NAMALWA (cell line): ENCODE measurements at regions not wholly inside any gene's neighbourhood (a gene's known extent, or its start where the extent isn't known, plus 50 kb on each side); places are given as distances from the start of the nearest gene placed in this dataset.
A peak's percentile ranks its signal among the peaks of the same experiment; 100 is the strongest.

Experiments used
- DNase-seq: peaks from one replicate; pipeline ENCODE4 v3.0.0-alpha.2; 2015; ENCODE audit warnings: low spot score

DNA sequence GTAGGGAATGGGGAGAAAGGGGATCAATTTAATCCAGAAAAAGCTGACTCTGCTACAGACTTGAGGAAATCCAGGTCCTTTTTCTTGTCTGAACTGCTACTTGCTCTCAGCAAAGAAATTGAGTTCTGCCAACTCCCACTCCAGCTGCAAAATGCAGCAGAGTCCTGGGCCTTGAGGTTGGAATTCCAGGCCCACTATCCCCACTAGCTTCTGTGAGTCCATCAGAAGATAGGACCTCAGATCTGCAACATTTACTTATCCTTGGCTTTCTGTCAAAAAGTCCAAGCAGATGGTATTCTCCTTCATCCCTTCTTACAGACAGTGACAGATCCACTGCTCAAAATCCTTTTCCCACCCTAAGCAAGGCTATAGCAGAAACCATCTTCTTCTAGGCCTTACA is 219.2 kb downstream of the ARHGAP12 start:
- DNase-seq: no peak

DNA sequence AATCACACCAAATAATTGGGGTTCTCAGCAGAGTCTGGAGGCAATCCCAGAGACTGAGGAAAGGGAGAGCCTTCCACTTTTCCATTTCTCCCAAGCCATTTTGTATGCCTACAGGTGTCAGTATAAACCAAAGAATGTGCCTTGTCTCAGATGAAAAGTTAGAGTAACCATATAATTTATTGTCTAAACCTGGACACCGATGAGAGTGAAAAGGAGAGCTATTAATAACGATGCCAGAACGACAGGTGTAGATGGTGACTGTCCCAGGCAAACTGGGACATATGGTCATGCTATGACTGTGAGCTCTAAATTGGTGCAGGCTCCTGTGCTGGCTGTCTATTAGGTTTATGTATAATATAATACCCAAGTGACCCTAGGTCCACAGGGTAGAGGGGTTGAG is 219.6 kb downstream of the ARHGAP12 start:
- no peak for DNase-seq

DNA sequence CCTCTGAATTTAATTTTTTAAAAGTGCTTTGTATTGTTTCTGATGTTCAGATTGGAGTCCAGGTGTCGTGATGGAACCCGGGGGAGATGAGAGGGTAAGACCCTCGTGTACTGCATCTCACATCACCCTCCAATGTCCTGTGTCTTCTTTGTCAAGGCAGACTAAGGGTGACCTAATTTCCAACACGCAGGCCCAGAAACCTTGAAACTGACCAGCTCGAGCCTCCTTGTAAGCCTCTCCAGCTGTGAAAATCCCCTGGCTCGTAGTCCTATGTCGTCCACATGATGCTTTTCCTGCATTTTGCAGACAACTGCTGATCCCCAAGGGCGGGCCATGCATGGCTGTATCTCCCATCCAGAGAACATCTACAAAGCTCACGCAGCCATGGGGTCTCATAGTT is 220.2 kb downstream of the ARHGAP12 start:
- no peak for DNase-seq

DNA sequence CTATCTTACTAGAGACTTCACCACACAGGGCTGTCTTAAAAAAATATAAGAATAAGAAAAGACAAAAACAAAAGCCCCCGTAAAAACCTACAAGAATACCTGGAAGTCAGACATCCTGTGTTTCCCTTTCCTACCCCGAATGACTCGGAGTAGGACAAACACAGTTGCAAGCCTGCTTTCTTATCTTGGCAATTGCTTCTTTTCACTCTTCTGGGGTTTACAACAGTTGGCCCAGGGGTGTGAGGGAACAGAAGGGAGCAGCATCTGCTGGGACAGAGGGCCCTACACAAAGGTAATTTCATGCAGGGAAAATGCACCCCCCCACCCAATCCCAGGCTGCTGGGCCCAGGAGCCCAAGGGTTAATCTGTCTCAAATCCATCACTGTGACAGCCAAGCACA is 220.6 kb downstream of the ARHGAP12 start:
- DNase-seq: no peak

DNA sequence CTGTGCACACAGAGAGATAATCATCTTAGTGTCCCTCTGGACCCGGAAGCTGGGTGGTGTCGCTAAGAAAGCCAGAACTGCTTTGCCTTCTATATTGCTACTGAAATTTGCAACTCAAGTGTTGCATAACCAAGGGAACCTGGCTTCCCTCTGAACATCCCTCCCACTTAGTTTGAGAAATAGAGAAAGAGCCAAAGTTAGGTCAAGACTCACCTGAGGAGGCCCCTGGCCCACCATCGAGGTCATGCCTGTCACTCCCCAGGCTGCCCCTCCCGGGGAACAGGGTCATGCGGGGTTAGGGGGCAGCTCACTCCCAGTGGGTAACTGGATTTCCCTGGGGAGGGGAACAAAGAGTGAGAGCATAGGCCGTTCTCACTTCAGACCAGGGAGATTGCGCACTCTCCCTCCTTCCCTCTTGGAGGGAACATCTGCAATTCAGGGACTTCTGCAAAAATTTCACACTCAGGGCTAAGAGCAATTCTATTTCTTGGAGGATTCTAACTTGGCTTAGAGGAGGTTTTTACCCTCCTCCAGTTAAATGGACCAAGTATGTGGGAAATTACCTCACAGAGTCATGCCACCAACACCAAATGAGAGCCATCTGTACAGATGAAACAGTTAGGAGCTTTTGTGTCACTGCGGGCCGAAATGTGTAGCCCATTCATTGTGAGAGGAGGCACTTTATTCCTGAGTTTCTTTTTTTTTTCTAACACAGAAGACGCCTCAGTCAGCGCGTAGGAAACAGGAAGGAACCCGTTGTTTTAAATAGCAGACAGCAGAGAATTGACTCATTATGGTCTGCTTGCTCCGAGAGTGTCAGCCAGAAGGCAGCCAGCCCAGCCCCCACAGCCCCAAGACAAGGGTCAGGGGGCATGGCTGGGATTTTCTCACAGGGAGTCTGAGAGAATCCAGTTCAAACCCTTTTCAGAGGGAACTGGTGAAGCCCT is 221.3 kb downstream of the ARHGAP12 start:
- peak; percentile 16 for DNase-seq

DNA sequence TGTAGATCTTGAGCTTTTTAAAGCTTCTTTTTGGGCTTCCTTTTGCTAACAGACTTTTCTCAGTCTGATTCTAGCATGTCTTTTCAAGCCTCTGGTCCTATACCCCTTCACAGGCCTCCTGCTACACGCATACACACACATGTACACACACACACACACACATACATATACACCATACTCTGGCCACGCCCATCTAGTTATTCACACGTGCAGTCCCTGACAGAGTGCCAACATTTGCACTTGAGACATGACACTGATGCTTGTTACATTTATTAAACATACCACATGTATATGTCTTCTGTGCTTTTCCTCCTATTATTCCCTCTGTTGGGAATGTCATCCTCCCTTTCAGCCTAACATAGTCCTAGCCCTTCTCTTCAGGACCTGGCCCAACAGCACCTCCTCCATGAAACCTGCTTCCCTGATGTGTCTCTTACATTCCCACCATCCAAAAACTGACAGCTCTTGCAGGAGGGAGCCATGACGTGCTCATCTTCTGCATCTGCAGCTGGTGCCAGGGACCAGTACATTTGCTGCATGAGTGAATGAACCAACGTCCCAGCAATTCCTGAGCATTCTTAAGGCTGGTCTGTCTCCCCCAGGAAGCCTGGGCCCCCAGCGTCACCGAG is 222.1 kb downstream of the ARHGAP12 start:
- no peak for DNase-seq

DNA sequence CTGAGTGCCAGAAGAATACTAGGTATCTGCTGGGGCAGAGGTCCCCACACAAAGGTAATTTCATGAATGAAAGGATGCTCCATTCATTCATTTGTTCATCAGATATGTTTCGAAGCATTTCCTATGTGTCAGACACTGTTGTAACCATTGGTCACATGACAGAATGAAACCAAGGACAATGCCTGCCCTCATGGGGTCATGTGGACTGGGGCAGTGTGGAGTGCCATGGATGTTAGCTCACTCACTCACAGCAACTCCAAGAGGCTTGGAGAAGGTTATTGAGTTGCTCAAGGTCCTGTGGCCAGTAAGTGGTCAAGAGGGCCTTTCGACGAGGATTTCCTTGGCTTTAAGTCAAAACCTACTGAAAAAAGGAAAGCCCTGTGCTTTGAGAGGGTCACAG is 223.5 kb downstream of the ARHGAP12 start:
- no peak for DNase-seq

DNA sequence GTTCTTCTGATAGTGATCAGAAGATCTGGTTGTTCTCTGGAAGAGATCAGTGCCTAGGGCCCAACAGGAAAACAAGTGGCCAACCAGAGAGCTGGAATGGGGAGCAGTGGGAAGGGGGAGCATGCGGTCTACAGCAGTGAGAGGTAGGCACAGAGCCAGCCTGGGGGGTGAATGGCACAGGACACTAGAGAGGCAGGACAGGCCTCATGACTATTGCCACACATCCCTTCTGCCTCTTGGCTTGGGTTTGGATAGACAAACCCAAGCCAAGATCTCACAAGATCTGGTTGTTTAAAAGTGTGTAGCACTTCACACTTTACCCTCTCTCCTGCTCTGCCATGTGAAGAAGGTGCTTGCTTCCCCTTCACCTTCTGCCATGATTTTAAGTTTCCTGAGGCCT is 224.4 kb downstream of the ARHGAP12 start:
- no peak for DNase-seq

DNA sequence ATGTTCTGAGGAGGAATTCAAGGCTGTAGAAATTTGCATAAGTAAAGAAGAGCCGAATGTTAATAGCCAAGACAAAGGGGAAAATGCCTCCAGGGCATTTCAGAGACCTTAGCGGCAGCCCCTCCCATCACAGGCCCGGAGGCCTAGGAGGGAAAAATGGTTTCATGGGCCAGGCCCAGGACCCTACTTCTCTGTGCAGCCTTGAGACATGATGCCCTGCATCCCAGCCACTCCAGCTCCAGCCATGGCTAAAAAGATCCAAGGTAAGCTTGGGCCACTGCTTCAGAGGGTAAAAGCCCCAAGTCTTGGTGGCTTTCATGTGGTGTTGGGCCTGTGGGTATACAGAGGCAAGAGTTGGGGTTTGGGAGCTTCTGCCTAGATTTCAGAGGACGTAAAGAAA is 225.7 kb downstream of the ARHGAP12 start:
- DNase-seq: no peak

DNA sequence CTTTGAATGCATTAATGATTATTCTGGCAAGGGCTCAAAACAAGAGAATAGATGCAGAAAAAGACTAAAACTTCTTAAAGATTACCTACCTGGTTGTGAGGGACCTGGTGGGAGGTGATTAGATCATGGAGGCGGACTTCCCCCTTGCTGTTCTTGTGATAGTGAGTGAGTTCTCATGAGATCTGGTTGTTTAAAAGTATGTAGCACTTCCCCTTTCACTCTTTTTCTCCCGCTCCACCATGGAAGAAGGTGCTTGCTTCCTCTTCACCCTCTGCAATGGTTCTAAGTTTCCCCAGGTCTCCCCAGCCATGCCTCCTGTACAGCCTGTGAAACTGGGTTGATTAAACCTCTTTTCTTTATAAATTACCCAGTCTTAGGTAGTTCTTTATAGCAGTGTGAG is 226.6 kb downstream of the ARHGAP12 start:
- no peak for DNase-seq

DNA sequence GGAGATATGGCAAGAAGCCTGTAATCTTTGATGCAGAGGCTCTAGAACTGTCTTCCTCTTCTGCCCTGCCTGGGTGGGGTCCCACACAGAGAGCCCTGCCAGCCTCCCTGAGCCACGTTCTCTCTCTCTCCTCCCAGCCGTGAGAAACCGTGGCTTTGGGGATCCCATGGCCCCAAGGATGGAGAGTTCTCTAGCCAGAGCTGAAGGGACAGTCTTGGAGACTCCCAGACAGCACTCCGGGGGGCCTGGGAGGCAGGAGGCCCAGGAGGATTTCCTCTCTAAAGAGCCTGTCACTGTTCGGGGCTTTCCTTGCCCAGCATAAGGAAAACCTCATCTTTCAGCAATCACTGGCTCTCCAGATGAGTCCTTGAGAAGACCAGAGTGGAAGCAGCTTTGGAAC is 227.1 kb downstream of the ARHGAP12 start:
- DNase-seq: no peak

DNA sequence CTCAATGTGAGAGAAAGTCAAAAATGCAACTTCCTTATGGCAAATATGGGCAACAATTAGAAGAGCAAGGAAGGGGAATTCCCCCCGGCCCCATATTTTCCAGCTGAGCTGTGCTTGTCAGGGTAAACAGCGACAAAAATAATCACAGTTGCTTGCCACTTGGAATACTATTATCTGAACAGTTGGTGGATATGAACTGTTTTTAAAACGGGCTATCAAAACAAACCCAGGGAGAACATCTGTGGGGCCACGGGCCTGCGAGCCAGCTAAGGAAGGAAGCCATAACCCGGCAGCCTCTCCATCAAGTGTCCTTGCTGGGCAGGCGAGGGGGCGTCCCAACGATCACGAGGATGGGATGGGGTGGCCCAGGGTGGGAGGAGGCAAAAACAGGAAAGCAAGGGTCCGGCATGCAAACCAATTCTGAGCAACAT is 228.4 kb downstream of the ARHGAP12 start:
- no peak for DNase-seq

DNA sequence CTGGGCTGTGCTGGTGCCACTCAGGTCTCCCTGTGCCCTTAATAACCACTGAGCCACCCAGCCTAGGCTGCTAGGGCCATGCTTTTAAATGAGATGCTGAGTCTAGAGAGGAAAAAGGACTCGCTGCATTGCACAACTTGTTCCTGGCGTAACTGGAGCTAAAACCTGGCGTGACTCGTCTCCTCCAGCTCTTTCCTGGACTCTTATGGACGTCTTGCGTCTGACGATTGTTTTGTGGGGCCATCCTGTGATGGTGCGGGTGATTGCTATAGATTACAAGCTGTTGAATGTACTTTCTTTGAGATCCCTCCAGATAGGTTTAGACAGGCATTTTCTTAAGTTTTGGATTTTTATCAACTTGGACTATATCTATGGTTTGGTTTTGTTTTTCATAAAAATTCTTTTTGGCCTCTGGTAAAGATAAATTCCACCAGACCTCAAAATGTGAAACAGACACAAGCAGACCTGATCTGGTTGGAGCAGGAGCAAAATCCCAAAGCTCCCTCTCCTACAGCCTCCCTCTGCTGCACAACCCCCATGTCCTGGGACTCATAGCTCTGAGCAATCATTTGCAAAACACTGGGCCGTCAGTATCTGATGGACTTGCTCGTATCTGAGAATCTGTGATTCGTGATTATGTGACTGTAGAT is 230.3 kb downstream of the ARHGAP12 start:
- DNase-seq: no peak

DNA sequence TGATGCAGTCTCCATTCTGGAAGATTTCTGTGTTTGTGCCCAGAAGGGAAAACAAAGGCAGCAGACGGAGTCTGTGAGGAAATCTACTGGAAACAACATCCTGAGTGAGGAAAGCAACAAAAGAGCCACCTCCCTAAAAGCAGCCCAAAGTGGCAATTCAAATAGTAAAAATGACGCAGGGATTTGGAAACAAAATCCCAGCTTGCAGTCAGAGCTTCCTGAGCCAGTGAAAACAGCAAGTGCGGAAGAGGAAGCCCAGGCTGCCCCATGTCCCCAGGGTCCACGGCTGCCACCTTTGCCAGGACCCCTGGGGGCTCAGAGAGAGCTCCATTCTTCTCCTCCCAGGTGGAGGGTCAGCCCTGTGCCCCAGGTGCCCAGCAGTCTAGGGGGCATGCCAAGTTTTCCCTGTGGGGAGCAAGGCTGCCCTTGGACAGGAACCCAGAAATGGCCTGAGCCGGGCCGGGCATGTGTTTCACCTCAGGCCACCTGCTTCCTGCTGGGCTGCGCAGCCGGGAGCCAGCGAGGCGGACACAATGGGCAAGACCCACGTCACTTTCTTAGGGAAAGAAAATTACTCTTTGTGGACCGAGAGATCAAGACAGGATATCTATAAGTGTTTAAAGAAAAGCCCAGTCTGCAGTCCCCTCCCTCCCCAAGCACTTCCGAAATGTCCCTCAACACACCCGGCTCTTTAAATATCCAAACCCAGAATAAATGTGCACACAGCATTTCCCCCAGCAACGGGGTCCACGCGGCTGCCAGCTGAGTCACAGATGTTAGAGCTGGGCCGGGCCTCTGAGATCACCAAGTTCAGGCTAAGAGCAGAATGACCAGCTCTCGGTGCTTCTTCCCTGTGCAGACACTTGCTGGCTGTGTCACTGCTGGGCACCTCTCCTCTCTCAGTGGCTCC is 231.1 kb downstream of the ARHGAP12 start:
- no peak for DNase-seq

DNA sequence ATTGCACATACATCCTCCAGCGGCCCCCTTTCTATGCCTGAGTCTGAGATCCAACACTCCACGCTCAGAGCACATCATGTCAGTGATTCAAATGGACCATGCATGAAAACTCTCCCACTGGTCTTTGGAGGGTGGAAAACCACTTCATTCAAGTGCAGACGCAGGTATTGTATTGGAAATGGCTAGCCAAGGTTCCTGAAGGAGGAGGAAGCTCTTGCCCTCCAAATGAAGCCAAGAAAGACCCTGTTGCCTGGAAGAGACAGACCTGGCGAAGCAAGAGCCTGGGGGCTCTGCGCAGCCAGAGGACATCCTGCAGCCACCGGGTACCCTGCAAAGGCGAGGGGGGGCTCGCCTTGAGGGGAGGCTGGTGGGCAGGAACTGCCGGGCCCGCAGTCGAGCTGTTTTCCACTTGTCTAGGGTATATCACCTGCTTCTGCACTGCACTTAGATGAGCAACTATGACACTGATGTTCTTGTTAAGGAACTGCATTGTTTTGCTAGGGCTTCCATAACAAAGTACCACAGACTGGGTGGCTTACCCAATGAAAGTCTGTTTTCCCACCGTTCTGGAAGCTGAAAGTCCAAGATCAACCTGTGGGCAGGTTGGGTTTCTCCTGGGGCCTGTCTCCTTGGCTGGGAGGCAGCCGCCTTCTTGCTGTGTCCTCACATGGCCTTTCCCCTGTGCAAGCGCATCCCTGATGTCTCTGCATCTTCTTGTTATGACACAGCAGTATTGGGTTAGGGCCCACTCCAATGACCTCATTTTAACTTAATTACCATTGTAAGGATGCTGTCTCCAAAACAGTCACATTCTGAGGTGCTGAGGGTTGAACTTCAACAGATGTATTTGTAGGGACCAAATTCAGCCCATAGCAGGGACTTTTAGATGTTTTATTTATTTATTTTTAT is 233.4 kb downstream of the ARHGAP12 start:
- DNase-seq: no peak

DNA sequence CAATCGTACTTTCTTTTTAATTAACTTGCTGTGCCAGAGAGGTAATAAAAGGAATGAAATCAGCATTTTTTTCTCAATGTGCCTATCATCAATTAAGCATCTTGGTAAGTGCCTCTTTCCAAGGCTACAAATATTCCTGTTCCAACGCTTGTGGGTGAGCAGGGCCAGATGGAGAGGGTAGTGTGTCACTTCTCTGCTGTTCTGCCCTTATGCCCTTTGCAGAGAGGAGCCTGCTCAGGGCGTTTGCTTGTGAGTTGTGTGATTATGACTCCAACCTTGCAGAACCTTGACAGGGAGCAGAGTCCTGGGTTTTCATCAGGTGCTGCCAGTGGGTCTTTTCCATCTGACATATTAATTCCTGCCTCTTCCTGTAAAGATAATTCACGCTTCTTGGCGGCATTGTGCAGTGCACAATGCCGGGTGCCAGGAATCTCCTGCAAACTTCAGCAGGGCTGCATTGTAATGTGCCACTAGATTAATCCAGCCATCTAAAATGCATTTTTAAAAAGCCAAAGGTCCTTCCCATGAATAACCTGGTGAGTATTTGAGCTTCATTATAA is 234.4 kb downstream of the ARHGAP12 start:
- no peak for DNase-seq

DNA sequence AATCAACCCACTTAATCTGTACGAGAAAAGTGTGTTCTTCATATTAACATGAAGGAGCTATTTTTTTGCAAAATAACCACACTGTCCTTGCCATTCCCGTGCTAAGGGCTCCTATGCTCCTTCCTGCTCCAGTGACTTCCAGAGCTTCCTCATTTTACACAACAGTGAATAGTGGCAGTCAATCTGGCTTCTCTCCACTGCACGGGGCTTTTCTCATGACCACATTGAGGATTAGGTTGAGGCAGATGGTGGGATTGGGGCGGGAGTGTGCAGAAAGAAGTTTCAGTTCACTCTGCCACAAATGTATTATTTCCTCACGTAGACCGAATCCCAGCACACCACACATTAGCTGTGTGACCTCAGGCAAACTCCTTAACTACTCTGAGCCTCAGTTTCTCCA is 235.1 kb downstream of the ARHGAP12 start:
- DNase-seq: no peak

DNA sequence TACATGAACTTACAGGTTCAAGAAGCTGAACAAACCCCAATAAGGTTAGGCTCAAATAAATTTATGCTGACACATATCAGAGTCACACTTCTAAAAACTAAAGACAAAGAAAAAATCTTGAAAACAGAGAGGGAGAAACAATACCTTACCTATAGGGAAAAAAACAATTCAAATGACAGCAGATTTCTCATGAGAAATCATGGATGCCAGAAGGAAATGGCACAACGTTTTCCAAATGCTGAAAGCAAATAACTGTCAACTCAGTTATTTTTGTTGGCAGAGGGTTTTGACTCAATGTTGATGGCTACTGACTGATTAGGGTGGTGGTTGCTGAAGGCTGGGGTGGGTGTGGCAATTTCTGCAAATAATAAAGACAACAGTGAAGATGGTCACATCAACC is 239.4 kb downstream of the ARHGAP12 start:
- DNase-seq: no peak

DNA sequence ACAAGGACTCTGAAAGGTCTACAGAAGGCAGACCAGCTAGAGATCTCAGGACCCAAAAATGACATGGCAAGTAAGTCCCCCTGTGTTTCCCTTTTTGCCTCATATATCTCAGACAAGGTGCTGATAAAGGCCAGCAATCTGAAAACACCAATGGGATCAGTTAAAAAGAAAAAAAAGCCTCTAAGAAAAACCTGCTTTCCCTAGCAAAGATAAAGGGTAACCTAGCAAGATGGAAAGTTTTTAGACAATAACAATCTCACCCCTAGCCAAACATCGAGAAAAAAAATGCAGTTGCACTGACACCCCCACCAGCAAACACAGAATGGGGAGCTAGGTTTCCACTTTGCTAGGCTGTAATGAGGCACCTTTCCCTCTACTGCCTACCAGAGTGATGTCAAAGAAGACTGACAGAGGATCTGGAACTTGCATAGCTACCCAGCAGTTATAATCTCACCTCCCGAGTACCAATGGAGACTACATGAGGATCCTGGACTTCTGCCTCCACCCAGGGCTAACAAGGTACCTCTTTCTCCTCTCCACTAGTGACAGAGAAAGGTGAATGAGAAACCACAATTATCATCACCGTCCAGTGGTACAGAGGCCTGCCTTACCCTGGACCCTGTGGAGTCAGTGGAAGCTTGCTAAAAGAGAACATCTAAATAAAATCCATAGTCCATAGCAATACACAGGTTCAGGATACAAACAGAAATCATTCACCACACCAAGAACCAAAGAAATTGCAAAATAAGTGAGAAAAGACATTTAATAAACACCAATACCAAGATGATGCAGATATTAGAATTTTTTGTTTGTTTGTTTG is 240.8 kb downstream of the ARHGAP12 start:
- DNase-seq: no peak

DNA sequence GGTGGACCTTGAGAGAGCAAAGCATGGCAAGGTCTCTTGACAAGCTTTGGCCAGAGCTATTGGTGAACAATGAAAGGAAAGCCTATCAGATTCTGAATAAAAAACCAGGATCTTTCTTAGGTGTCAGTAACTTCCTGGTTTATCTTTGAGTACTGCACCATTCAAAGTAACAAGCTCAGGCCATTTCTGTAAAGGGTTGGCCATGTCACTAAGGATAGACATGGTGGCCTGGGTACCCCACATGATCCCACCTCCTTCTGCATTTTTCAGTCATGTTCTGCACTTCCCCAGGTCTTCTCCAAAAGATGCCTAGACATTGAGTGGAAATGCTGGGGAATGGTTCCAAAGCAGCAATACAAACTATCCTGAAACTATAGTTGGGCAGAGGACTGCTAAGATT is 242.0 kb downstream of the ARHGAP12 start:
- DNase-seq: no peak
